Nephron progenitor cell (in vitro differentiated cells): ENCODE measurements at regions not wholly inside any gene's neighbourhood (a gene's known extent, or its start where the extent isn't known, plus 50 kb on each side); places are given as distances from the start of the nearest gene placed in this dataset.

Experiments
- DNase-seq: peaks from one replicate; pipeline ENCODE4 v3.0.0; 2021
- H3K27ac Mint-ChIP-seq: 2 replicates; pipeline ENCODE4 v1.8.0; 2021; ENCODE audit warnings: mild to moderate bottlenecking, moderate library complexity, mixed read lengths
- H3K27me3 Mint-ChIP-seq: 2 replicates; pipeline ENCODE4 v1.8.0; 2021; ENCODE audit warnings: mild to moderate bottlenecking, low read depth, mixed read lengths; ENCODE audit not compliant: poor library complexity
- H3K36me3 Mint-ChIP-seq: 2 replicates; pipeline ENCODE4 v1.8.0; 2021; ENCODE audit warnings: low read depth, mixed read lengths
- H3K4me1 Mint-ChIP-seq: 2 replicates; pipeline ENCODE4 v1.8.0; 2021; ENCODE audit warnings: mixed read lengths
- H3K4me3 Mint-ChIP-seq: 2 replicates; pipeline ENCODE4 v1.8.0; 2021; ENCODE audit warnings: mild to moderate bottlenecking, moderate library complexity, mixed read lengths
- H3K9me3 Mint-ChIP-seq: 2 replicates; pipeline ENCODE4 v1.8.0; 2021; ENCODE audit warnings: mild to moderate bottlenecking, moderate library complexity, mixed read lengths
- TF ChIP-seq, protein P1 (sequence below): fragments of 200-600 bp; sonication (generic); IDR thresholded peaks from 2 replicates; pipeline ENCODE4 v1.5.0; 2021; ENCODE audit warnings: antibody characterized with exemption

- Mint-ChIP-seq H3K27me3 (peaks cover 6% of the 10 kb centered on the region), H3K4me3 (no peak overlapping the region), H3K9me3 (peaks cover 3% of the 10 kb centered on the region), H3K36me3 (no peaks in the 10 kb centered on the region), H3K27ac (no peak overlapping the region), H3K4me1 (no peaks in the 10 kb centered on the region)
- DNase-seq = no peak
- TF ChIP-seq, protein P1, sequence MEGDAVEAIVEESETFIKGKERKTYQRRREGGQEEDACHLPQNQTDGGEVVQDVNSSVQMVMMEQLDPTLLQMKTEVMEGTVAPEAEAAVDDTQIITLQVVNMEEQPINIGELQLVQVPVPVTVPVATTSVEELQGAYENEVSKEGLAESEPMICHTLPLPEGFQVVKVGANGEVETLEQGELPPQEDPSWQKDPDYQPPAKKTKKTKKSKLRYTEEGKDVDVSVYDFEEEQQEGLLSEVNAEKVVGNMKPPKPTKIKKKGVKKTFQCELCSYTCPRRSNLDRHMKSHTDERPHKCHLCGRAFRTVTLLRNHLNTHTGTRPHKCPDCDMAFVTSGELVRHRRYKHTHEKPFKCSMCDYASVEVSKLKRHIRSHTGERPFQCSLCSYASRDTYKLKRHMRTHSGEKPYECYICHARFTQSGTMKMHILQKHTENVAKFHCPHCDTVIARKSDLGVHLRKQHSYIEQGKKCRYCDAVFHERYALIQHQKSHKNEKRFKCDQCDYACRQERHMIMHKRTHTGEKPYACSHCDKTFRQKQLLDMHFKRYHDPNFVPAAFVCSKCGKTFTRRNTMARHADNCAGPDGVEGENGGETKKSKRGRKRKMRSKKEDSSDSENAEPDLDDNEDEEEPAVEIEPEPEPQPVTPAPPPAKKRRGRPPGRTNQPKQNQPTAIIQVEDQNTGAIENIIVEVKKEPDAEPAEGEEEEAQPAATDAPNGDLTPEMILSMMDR = no peak
These were observed 505.6 kb downstream of the MAN2A1 start for GRCh38 chr5:110195288-110195687.

GRCh38 chr5:110201791-110202190 is 512.1 kb downstream of the MAN2A1 start:
- Mint-ChIP-seq H3K4me3 (no peak overlapping the region), H3K27ac (no peak overlapping the region), H3K36me3 (no peaks in the 10 kb centered on the region), H3K27me3 (peaks cover 10% of the 10 kb centered on the region), H3K4me1 (no peaks in the 10 kb centered on the region), H3K9me3 (peaks cover 3% of the 10 kb centered on the region)
- TF ChIP-seq, protein P1 = no peak
- no peak for DNase-seq

DNA sequence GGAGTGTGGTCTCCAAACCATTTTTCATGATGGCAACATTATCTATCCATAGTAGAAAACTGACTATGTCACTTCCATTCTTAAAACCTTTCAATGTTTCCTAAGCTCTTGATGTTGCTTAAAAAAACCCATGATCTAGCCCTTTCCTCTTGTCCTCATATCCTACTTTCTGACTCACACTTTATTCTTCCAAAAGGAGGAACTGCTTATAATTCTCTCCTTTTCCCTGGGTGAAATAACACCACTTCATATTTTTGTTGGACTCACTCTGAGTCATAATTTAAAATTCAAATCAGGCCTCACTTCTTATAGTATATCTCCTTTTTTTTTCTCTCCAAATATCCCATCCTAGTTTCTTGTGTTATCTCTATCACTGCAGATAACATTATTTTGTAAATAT is 513.9 kb downstream of the MAN2A1 start:
- Mint-ChIP-seq H3K27ac (no peak overlapping the region), H3K4me1 (no peaks in the 10 kb centered on the region), H3K4me3 (no peak overlapping the region), H3K27me3 (peaks cover 7% of the 10 kb centered on the region), H3K9me3 (peaks cover 15% of the 10 kb centered on the region), H3K36me3 (no peaks in the 10 kb centered on the region)
- TF ChIP-seq, protein P1 = no peak
- no peak for DNase-seq

DNA sequence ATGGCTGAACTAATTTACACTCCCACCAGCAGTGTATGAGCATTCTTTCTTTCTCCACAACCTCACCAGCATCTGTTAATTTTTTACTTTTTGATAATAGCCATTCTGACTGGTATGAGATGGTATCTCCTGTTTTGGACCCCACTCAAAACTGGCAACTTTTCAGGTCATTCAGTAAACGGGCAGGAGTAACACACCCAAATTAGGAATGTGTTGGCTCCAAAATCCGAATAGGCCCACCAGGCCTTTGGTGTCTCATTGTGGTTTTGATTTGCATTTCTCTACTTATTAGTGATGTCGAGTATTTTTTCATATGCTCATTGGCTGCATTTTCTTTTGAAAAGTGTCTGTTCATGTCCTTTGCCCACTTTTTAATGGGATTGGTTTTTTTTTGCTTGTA is 517.1 kb downstream of the TMEM232 start:
- Mint-ChIP-seq H3K27ac (no peak overlapping the region), H3K27me3 (no peaks in the 10 kb centered on the region), H3K9me3 (peaks cover 39% of the 10 kb centered on the region), H3K4me1 (no peaks in the 10 kb centered on the region), H3K4me3 (no peak overlapping the region), H3K36me3 (no peaks in the 10 kb centered on the region)
- no peak for DNase-seq
- TF ChIP-seq, protein P1 = no peak

DNA sequence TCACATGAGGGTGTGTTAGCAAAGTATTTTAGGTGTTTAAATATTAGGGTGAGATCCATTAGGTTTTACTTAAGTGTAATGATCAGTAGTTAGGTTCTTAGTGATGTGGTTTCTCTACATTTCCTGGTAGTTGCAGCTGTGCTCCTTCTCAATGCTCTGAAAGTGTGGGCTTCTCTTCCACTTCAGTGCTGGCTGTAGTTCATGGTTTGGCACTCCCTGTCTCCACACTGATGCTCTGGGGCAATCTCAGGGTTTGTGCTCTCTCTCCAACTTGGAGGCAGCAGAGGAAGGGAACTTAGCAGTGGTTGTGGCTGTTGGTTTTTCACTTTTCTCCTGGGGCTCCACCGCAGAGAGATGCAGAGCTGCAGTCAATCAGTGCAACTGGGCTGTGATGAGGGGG is 507.5 kb downstream of the TMEM232 start:
- H3K4me1 Mint-ChIP-seq = no peaks in the 10 kb centered on the region
- H3K36me3 Mint-ChIP-seq = peaks cover 16% of the 10 kb centered on the region
- TF ChIP-seq, protein P1 = no peak
- DNase-seq = no peak
- peaks cover 75% of the 10 kb centered on the region for H3K9me3 Mint-ChIP-seq
- H3K27ac Mint-ChIP-seq = no peak overlapping the region
- no peaks in the 10 kb centered on the region for H3K27me3 Mint-ChIP-seq
- H3K4me3 Mint-ChIP-seq = no peak overlapping the region

GRCh38 chr5:110219769-110220168 is 506.7 kb downstream of the TMEM232 start:
- H3K4me1 Mint-ChIP-seq = no peaks in the 10 kb centered on the region
- no peak for DNase-seq
- H3K4me3 Mint-ChIP-seq = no peak overlapping the region
- H3K27ac Mint-ChIP-seq = no peak overlapping the region
- no peaks in the 10 kb centered on the region for H3K27me3 Mint-ChIP-seq
- TF ChIP-seq, protein P1 = no peak
- H3K36me3 Mint-ChIP-seq = peaks cover 16% of the 10 kb centered on the region
- peaks cover 69% of the 10 kb centered on the region for H3K9me3 Mint-ChIP-seq
